ENCODE measurements at regions not wholly inside any gene's neighbourhood (a gene's known extent, or its start where the extent isn't known, plus 50 kb on each side); places are given as distances from the start of the nearest gene placed in this dataset.
"Not testable (repeated sequence)": the region's sequence is repeated elsewhere in the genome, so short reads cannot be mapped to it uniquely, and the experiment has no call there.

GRCh38 chr6:137282254-137282653 is 63.1 kb upstream of the IFNGR1 start:
- ChIA-PET CTCF (interaction anchor here (0.7 kb wide), 1 partner anchor 9 kb away, joined by 3 read pairs; no protein-coding TSS in a partner anchor), POLR2A (no interaction called here)
- 13% methylated on average over 7 of the region's 8 CpGs for WGBS (ENCODE audit: insufficient coverage)
- Histone ChIP-seq H3K4me1 (ENCODE audit: control extremely low read depth in 1 of 4, control insufficient read depth in 4 of 4, insufficient read depth in 4 of 4, low read length in 3 of 4) (peaks cover 0 to 19% (median 4%) of the 10 kb centered on the region in 4 experiments), H3K36me3 (ENCODE audit: control insufficient read depth in 4 of 4, insufficient read depth in 4 of 4, low read length in 3 of 4) (no peaks in the 10 kb centered on the region), H3K27ac (ENCODE audit: insufficient read depth in 1 of 2, low read depth in 1 of 2, low read length in 2 of 2, poor library complexity in 1 of 2, severe bottlenecking in 2 of 2) (no peak overlapping the region), H3K9me3 (ENCODE audit: control extremely low read depth in 1 of 5, control insufficient read depth in 4 of 5, insufficient read depth in 2 of 5, low read depth in 1 of 5, low read length in 4 of 5) (no peaks in the 10 kb centered on the region), H3K27me3 (replicated peaks in 2 of 5; ENCODE audit: control insufficient read depth in 4 of 5, insufficient read depth in 5 of 5, low read length in 4 of 5) (peaks cover 0 to 2% (median 0%) of the 10 kb centered on the region in 5 experiments), H3K4me3 (ENCODE audit: control insufficient read depth in 1 of 7, extremely low read depth in 1 of 7, insufficient read depth in 4 of 7, low read depth in 2 of 7, low read length in 6 of 7) (no peak overlapping the region)
- DNase-seq, result peak in 2 of 3 donors; percentile 63 to 67

DNA sequence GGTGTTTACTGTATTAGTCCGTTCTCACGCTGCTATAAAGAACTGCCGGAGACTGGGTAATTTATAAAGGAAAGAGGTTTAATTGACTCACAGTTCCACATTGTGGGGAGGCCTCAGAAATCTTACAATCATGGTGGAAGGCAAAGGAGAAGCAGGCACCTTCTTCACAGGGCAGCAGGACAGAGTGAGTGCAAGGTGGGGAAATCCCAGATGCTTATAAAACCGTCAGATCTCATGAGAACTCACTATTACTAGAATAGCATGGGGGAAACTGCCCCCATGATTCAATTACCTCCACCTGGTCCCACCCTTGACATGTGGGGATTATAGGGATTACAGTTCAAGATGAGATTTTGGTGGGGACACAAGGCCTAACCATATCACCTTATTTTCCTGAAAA is 60.1 kb upstream of the IFNGR1 start:
- H3K9me3 ChIP-seq (ENCODE audit: control extremely low read depth in 1 of 5, control insufficient read depth in 4 of 5, insufficient read depth in 2 of 5, low read depth in 1 of 5, low read length in 4 of 5); H3K27ac ChIP-seq (ENCODE audit: insufficient read depth in 1 of 2, low read depth in 1 of 2, low read length in 2 of 2, poor library complexity in 1 of 2, severe bottlenecking in 2 of 2); CTCF ChIA-PET; H3K4me3 ChIP-seq (ENCODE audit: control insufficient read depth in 1 of 7, extremely low read depth in 1 of 7, insufficient read depth in 4 of 7, low read depth in 2 of 7, low read length in 6 of 7); POLR2A ChIA-PET; H3K36me3 ChIP-seq (ENCODE audit: control insufficient read depth in 4 of 4, insufficient read depth in 4 of 4, low read length in 3 of 4); H3K27me3 ChIP-seq (replicated peaks in 2 of 5; ENCODE audit: control insufficient read depth in 4 of 5, insufficient read depth in 5 of 5, low read length in 4 of 5); DNase-seq: not testable (repeated sequence)
- peaks cover 0 to 16% (median 4%) of the 10 kb centered on the region in 4 experiments for H3K4me1 ChIP-seq (ENCODE audit: control extremely low read depth in 1 of 4, control insufficient read depth in 4 of 4, insufficient read depth in 4 of 4, low read length in 3 of 4)
- WGBS (ENCODE audit: insufficient coverage), result no CpG with 5 or more reads among the region's 4 CpGs

DNA sequence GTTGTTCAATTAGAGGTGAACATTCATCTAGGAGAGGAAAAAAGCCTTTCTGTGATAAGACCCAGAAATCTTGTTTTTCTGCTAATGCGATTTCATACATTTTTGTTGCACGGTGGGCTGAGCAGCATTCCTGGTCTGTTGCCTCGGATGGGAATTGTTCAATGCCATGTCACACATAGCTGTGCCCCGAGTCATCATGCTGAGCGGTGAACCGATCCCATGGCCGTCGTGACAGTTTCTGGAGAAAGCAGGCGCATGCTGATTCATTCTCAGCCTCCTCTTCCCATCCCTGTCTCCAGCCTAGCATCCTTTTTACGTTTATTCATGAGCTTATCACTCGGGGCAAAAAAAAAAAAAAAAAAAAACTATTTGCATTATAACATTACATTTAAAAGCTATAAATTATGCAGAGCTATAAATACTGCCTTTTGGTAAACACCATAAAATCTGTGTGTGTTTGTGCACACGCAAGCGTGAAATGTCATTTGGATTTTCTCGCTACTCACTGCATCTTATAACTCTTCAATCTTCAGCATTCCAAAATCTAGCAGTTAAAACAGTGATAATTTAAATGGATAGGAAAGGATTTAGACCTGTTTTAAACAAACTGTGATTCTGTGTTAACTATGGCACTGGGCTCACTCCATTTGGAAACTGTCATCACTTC is 58.9 kb upstream of the IFNGR1 start:
- Histone ChIP-seq H3K9me3 (ENCODE audit: control extremely low read depth in 1 of 5, control insufficient read depth in 4 of 5, insufficient read depth in 2 of 5, low read depth in 1 of 5, low read length in 4 of 5) (no peaks in the 10 kb centered on the region), H3K4me3 (ENCODE audit: control insufficient read depth in 1 of 7, extremely low read depth in 1 of 7, insufficient read depth in 4 of 7, low read depth in 2 of 7, low read length in 6 of 7) (no peak overlapping the region), H3K27me3 (replicated peaks in 2 of 5; ENCODE audit: control insufficient read depth in 4 of 5, insufficient read depth in 5 of 5, low read length in 4 of 5) (no peaks in the 10 kb centered on the region), H3K4me1 (ENCODE audit: control extremely low read depth in 1 of 4, control insufficient read depth in 4 of 4, insufficient read depth in 4 of 4, low read length in 3 of 4) (peaks cover 0 to 12% (median 4%) of the 10 kb centered on the region in 4 experiments), H3K36me3 (ENCODE audit: control insufficient read depth in 4 of 4, insufficient read depth in 4 of 4, low read length in 3 of 4) (no peaks in the 10 kb centered on the region), H3K27ac (ENCODE audit: insufficient read depth in 1 of 2, low read depth in 1 of 2, low read length in 2 of 2, poor library complexity in 1 of 2, severe bottlenecking in 2 of 2) (no peak overlapping the region)
- DNase-seq, result no peak
- WGBS (ENCODE audit: insufficient coverage), result 99% methylated on average over 5 of the region's 14 CpGs
- ChIA-PET CTCF (interaction anchor here (1.0 to 2.1 kb wide), 3 partner anchors 9 to 36 kb away, joined by 3 to 10 read pairs (median 4); no protein-coding TSS in a partner anchor), POLR2A (no interaction called here)

DNA sequence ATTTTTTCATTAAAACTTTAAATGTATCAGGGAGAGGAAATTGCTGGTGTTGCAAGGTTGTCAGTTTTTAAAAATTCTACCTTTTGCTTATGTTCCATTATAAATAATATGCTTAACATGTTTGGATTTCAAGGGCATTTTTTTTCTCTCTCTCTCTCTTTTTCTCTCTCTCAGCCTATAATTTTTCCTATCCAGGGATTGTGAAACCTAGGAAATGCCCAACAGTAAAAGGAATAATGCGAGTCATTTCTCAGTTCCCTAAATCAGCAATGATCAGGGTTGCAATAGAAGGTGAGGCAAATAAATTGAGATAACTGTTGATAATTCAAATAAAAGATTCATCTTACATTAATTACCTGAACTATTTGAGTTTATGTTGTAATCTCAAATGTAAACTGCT is 53.2 kb upstream of the IFNGR1 start:
- POLR2A ChIA-PET, result no interaction called here

GRCh38 chr6:137271245-137272183 is 52.3 kb upstream of the IFNGR1 start:
- peaks cover 0 to 1% (median 0%) of the 10 kb centered on the region in 4 experiments for H3K4me1 ChIP-seq (ENCODE audit: control extremely low read depth in 1 of 4, control insufficient read depth in 4 of 4, insufficient read depth in 4 of 4, low read length in 3 of 4)
- H3K36me3 ChIP-seq (ENCODE audit: control insufficient read depth in 4 of 4, insufficient read depth in 4 of 4, low read length in 3 of 4), result no peaks in the 10 kb centered on the region
- ChIA-PET CTCF (interaction anchor here (0.6 to 3.2 kb wide), 15 partner anchors 14 to 176 kb away, joined by 3 to 41 read pairs (median 3); no protein-coding TSS in a partner anchor), POLR2A (no interaction called here)
- peak; percentile 54 to 65 (median 60) for DNase-seq
- H3K27ac ChIP-seq (ENCODE audit: insufficient read depth in 1 of 2, low read depth in 1 of 2, low read length in 2 of 2, poor library complexity in 1 of 2, severe bottlenecking in 2 of 2), result no peak overlapping the region
- H3K4me3 ChIP-seq (ENCODE audit: control insufficient read depth in 1 of 7, extremely low read depth in 1 of 7, insufficient read depth in 4 of 7, low read depth in 2 of 7, low read length in 6 of 7), result no peak overlapping the region
- no CpG with 5 or more reads among the region's 5 CpGs for WGBS (ENCODE audit: insufficient coverage)
- no peaks in the 10 kb centered on the region for H3K27me3 ChIP-seq (replicated peaks in 2 of 5; ENCODE audit: control insufficient read depth in 4 of 5, insufficient read depth in 5 of 5, low read length in 4 of 5)
- peaks cover 0 to 3% (median 0%) of the 10 kb centered on the region in 5 experiments for H3K9me3 ChIP-seq (ENCODE audit: control extremely low read depth in 1 of 5, control insufficient read depth in 4 of 5, insufficient read depth in 2 of 5, low read depth in 1 of 5, low read length in 4 of 5)

More for the DNA sequence above, 53.2 kb upstream of the IFNGR1 start:
- no peaks in the 10 kb centered on the region for H3K27me3 ChIP-seq (replicated peaks in 2 of 5; ENCODE audit: control insufficient read depth in 4 of 5, insufficient read depth in 5 of 5, low read length in 4 of 5)
- no peaks in the 10 kb centered on the region for H3K9me3 ChIP-seq (ENCODE audit: control extremely low read depth in 1 of 5, control insufficient read depth in 4 of 5, insufficient read depth in 2 of 5, low read depth in 1 of 5, low read length in 4 of 5)
- no peaks in the 10 kb centered on the region for H3K36me3 ChIP-seq (ENCODE audit: control insufficient read depth in 4 of 4, insufficient read depth in 4 of 4, low read length in 3 of 4)
- CTCF ChIA-PET, result interaction anchor here (1.0 to 3.2 kb wide), 8 partner anchors 13 to 125 kb away, joined by 3 to 41 read pairs (median 3); no protein-coding TSS in a partner anchor
- no CpG with 5 or more reads among the region's 1 CpG for WGBS (ENCODE audit: insufficient coverage)
- no peak for DNase-seq
- no peak overlapping the region for H3K27ac ChIP-seq (ENCODE audit: insufficient read depth in 1 of 2, low read depth in 1 of 2, low read length in 2 of 2, poor library complexity in 1 of 2, severe bottlenecking in 2 of 2)
- peaks cover 0 to 1% (median 0%) of the 10 kb centered on the region in 4 experiments for H3K4me1 ChIP-seq (ENCODE audit: control extremely low read depth in 1 of 4, control insufficient read depth in 4 of 4, insufficient read depth in 4 of 4, low read length in 3 of 4)
- no peak overlapping the region for H3K4me3 ChIP-seq (ENCODE audit: control insufficient read depth in 1 of 7, extremely low read depth in 1 of 7, insufficient read depth in 4 of 7, low read depth in 2 of 7, low read length in 6 of 7)

DNA sequence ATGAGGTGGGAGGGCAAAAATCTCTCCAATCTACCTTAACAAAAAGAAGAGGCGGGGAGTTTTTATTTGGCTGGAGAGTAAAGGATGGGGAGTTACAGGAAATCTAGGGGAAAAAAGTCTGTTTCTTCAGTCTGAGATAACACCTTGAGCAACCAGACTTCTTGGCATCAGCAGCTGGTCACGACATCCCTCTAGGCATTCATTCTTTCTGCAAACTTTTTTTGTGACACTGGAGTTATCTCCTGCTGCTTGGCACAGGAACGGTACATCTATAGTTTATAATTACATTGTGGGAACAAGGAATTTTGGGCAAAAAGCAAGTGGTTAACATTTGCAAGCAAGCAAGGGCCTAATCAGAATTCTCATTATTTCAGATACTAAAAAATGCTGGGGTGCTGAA is 50.6 kb upstream of the IFNGR1 start:
- Histone ChIP-seq H3K4me1 (ENCODE audit: control extremely low read depth in 1 of 4, control insufficient read depth in 4 of 4, insufficient read depth in 4 of 4, low read length in 3 of 4) (peaks cover 0 to 1% (median 0%) of the 10 kb centered on the region in 4 experiments), H3K27ac (ENCODE audit: insufficient read depth in 1 of 2, low read depth in 1 of 2, low read length in 2 of 2, poor library complexity in 1 of 2, severe bottlenecking in 2 of 2) (no peak overlapping the region), H3K36me3 (ENCODE audit: control insufficient read depth in 4 of 4, insufficient read depth in 4 of 4, low read length in 3 of 4) (no peaks in the 10 kb centered on the region), H3K27me3 (replicated peaks in 2 of 5; ENCODE audit: control insufficient read depth in 4 of 5, insufficient read depth in 5 of 5, low read length in 4 of 5) (no peaks in the 10 kb centered on the region), H3K4me3 (ENCODE audit: control insufficient read depth in 1 of 7, extremely low read depth in 1 of 7, insufficient read depth in 4 of 7, low read depth in 2 of 7, low read length in 6 of 7) (no peak overlapping the region), H3K9me3 (ENCODE audit: control extremely low read depth in 1 of 5, control insufficient read depth in 4 of 5, insufficient read depth in 2 of 5, low read depth in 1 of 5, low read length in 4 of 5) (peaks cover 0 to 3% (median 0%) of the 10 kb centered on the region in 5 experiments)
- ChIA-PET CTCF (interaction anchor here (1.0 to 3.2 kb wide), 7 partner anchors 16 to 382 kb away, joined by 3 to 41 read pairs (median 4); no protein-coding TSS in a partner anchor), POLR2A (no interaction called here)
- WGBS (ENCODE audit: insufficient coverage), result 80% methylated on average over 1 of the region's 3 CpGs
- no peak for DNase-seq
